ENCODE measurements at regions not wholly inside any gene's neighbourhood (a gene's known extent, or its start where the extent isn't known, plus 50 kb on each side); places are given as distances from the start of the nearest gene placed in this dataset.

- Histone ChIP-seq H3K27me3 (replicated peaks; ENCODE audit: insufficient read depth, low read depth, low read length, poor library complexity) (peaks cover 5% of the 10 kb centered on the region), H3K27ac (ENCODE audit: low read depth, low read length, poor library complexity, severe bottlenecking) (no peak overlapping the region), H3K4me1 (ENCODE audit: insufficient read depth, low read length, poor library complexity, severe bottlenecking) (no peaks in the 10 kb centered on the region), H3K4me3 (ENCODE audit: low read depth, low read length, poor library complexity, severe bottlenecking) (no peak overlapping the region), H3K36me3 (ENCODE audit: insufficient read depth, low read length, poor library complexity, severe bottlenecking) (no peaks in the 10 kb centered on the region), H3K9me3 (ENCODE audit: low read depth, low read length, poor library complexity, severe bottlenecking) (no peaks in the 10 kb centered on the region)
- no peak for DNase-seq (ENCODE audit: low spot score)
- intact Hi-C loops (cut with micrococcal nuclease; ENCODE audit: unreplicated experiment), result no loop called here
- no TSS peak for BruUV-seq (replicated peaks)
- TF ChIP-seq, protein P1, sequence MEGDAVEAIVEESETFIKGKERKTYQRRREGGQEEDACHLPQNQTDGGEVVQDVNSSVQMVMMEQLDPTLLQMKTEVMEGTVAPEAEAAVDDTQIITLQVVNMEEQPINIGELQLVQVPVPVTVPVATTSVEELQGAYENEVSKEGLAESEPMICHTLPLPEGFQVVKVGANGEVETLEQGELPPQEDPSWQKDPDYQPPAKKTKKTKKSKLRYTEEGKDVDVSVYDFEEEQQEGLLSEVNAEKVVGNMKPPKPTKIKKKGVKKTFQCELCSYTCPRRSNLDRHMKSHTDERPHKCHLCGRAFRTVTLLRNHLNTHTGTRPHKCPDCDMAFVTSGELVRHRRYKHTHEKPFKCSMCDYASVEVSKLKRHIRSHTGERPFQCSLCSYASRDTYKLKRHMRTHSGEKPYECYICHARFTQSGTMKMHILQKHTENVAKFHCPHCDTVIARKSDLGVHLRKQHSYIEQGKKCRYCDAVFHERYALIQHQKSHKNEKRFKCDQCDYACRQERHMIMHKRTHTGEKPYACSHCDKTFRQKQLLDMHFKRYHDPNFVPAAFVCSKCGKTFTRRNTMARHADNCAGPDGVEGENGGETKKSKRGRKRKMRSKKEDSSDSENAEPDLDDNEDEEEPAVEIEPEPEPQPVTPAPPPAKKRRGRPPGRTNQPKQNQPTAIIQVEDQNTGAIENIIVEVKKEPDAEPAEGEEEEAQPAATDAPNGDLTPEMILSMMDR (conservative IDR thresholded peaks at IDR 0.05; ENCODE audit: low read depth, low read length), result no peak
- no peak for TF ChIP-seq EZH2 (IDR thresholded peaks at IDR 0.05; ENCODE audit: borderline replicate concordance, low read depth, low read length, poor library complexity, severe bottlenecking)
- POLR2A ChIA-PET (ENCODE audit: low non-redundant PET), result no interaction called here
- CTCF ChIA-PET, result no interaction called here
Measured at GRCh38 chr12:91505006-91505405, 322.4 kb upstream of the DCN start.

DNA sequence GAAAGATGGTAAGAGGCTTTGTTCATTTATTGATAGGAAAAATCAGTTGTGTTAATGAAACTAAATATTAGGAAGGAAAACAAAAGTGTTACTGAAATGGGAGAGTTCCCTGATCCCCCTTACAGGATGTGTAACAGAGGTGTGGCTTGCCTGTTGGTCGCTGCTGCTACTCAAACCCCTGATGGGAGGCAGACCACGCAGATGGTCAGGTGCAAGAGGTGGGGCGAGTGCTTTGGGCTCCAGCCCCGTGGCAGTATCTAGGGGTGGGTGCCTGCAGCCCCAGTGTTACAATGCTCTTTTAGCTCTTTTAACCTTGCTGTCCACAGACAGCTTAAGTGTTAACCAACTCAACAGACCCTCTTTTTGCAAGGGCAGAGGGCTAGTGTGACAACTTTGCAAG is 319.6 kb upstream of the DCN start:
- H3K4me3 ChIP-seq (ENCODE audit: low read depth, low read length, poor library complexity, severe bottlenecking), result no peak overlapping the region
- no peak for DNase-seq (ENCODE audit: low spot score)
- H3K27ac ChIP-seq (ENCODE audit: low read depth, low read length, poor library complexity, severe bottlenecking), result no peak overlapping the region
- no TSS peak for BruUV-seq (replicated peaks)
- TF ChIP-seq EZH2 (IDR thresholded peaks at IDR 0.05; ENCODE audit: borderline replicate concordance, low read depth, low read length, poor library complexity, severe bottlenecking), result no peak
- TF ChIP-seq, protein P1 (conservative IDR thresholded peaks at IDR 0.05; ENCODE audit: low read depth, low read length), result no peak
- H3K4me1 ChIP-seq (ENCODE audit: insufficient read depth, low read length, poor library complexity, severe bottlenecking), result no peaks in the 10 kb centered on the region
- H3K36me3 ChIP-seq (ENCODE audit: insufficient read depth, low read length, poor library complexity, severe bottlenecking), result no peaks in the 10 kb centered on the region
- CTCF ChIA-PET, result no interaction called here
- H3K27me3 ChIP-seq (replicated peaks; ENCODE audit: insufficient read depth, low read depth, low read length, poor library complexity), result peaks cover 5% of the 10 kb centered on the region
- no peaks in the 10 kb centered on the region for H3K9me3 ChIP-seq (ENCODE audit: low read depth, low read length, poor library complexity, severe bottlenecking)
- POLR2A ChIA-PET (ENCODE audit: low non-redundant PET), result no interaction called here
- intact Hi-C loops (cut with micrococcal nuclease; ENCODE audit: unreplicated experiment), result no loop called here

DNA sequence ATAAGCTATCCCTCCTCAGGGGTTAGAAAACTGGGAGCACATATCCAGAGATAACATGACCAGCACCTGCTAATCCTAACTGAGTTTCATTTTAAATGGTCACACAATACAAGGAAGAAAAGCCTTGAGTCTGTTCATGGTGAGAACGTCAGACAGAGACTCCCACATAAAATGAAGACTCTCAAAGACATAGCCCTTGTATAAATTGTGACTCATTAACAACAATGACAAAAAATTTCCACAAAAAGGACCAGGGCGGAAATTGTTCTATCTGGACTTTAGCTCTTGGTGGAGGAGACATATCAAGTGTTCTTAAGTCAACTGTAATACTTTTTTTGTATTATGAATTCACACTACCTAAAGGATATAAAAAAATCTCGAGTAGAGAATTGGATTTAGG is 313.7 kb upstream of the DCN start:
- no peak overlapping the region for H3K27ac ChIP-seq (ENCODE audit: low read depth, low read length, poor library complexity, severe bottlenecking)
- ChIA-PET POLR2A (ENCODE audit: low non-redundant PET) (no interaction called here), CTCF (no interaction called here)
- TF ChIP-seq, protein P1 (conservative IDR thresholded peaks at IDR 0.05; ENCODE audit: low read depth, low read length), result no peak
- TF ChIP-seq EZH2 (IDR thresholded peaks at IDR 0.05; ENCODE audit: borderline replicate concordance, low read depth, low read length, poor library complexity, severe bottlenecking), result no peak
- H3K4me3 ChIP-seq (ENCODE audit: low read depth, low read length, poor library complexity, severe bottlenecking), result no peak overlapping the region
- H3K4me1 ChIP-seq (ENCODE audit: insufficient read depth, low read length, poor library complexity, severe bottlenecking), result no peaks in the 10 kb centered on the region
- no peaks in the 10 kb centered on the region for H3K9me3 ChIP-seq (ENCODE audit: low read depth, low read length, poor library complexity, severe bottlenecking)
- BruUV-seq (replicated peaks), result no TSS peak
- no peak for DNase-seq (ENCODE audit: low spot score)
- no peaks in the 10 kb centered on the region for H3K36me3 ChIP-seq (ENCODE audit: insufficient read depth, low read length, poor library complexity, severe bottlenecking)
- H3K27me3 ChIP-seq (replicated peaks; ENCODE audit: insufficient read depth, low read depth, low read length, poor library complexity), result no peaks in the 10 kb centered on the region
- intact Hi-C loops (cut with micrococcal nuclease; ENCODE audit: unreplicated experiment), result no loop called here

All from A673 (cell line).